HT-29 (cell line): ENCODE measurements at regions not wholly inside any gene's neighbourhood (a gene's known extent, or its start where the extent isn't known, plus 50 kb on each side); places are given as distances from the start of the nearest gene placed in this dataset.

Source experiments
- DNase-seq: peaks from one replicate; pipeline ENCODE4 v3.0.0-alpha.2; 2015; ENCODE audit warnings: low spot score

DNA sequence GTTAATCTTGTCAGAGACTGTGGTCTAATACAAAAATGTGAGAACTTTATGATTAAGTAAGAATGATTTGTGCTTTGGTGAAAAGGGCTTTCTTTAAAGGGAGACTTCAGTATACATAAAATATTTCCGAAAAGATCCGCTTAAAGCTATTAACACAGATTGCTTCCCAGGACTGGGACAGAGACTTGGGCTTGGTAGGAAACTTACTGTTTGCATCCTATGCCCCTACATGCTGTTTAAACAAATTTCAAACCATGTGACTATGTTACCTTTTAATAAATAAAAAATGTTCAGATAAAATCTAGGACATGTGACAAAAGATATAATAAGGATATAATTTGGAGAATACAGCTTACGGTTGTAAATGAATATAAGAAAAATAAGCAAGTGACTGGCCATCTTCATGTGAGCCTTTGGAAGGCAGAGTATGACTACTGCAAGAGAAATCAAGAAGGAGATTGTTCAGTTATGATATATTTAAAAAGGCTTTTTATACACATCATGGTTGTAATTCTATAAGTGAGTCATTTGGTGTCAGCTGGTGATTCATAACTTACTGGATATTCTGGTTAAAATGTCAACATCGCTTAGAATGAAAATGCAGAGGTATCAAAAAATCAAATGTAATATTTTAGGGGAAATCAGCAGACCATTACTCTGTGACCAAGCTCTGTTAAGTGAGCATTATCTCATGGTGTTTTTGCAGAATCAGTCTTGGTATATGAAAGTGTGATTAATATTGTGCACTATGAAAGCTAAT is 234.7 kb upstream of the E2F7 start:
- DNase-seq = no peak

DNA sequence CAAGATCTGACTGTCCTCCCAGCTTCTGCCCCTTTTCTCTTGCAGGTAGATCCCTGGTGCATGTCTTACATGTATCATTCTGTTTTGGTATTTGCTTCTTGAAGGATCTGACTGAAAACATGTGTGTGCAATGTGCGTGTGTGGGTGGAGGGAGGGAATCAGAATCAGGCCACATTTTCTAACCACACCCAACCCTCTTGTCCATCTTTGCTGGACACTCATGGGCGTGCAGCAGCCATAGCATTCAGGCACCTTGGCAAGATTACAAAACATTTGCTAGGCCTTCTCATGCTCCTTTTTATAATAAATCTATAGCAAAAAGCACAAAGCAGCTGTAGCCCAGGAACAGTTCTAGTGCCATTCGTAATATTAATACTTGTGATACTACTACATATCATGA is 233.6 kb upstream of the E2F7 start:
- no peak for DNase-seq

DNA sequence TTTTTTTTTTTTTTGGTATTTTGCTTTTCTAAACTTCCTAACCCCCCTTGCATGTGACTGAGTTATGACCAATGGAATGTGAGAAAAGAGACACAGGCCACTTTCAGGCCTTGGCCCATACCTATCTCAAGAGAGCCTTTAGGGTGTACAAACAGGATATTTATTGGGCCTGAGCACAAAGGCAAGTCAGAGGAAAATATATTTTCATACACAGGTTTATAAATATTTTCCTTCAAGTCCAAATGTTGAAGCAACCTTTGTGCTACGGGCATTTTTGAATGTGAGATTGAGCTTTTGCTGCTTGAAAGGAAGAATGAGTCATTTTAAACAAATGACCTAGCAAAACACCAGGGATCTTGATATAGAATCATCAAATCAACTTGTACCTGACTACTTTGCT is 228.6 kb upstream of the E2F7 start:
- no peak for DNase-seq

DNA sequence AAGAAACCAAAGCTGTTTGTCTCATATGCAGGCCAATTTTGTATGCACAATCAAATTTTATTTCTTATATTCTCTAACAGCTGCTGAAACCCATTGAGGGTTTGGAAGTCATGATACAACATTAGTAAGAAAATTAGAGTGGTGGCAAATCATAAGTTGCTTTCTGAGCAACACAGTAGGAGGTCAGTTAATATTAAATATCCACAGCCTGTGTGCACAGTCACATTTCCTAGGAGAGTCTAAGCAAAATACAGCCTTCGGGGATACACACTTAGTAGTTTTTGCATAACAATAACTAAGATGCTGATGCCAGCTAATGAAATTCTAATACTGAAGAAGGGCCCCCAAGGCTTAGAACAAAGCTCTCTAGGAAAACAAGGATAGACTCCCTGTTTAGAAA is 209.6 kb upstream of the E2F7 start:
- DNase-seq = no peak

DNA sequence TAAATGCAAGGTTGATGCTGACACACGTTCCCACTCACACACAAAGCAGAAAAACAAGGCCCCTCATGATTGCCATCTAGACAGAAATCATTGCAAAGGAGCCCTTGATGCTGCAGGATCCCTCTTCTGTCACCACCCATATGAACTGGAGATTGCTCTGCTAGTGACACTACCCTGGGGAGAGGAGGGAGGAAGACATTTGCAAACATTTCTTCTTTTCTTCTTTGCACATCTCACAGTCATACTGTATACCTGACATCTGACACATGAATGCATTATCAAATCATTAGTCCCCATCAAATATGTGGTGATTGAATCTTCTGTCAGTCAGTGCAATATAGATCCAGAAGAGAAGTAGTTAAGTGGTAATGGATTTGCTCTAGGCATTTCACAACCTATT is 208.5 kb upstream of the E2F7 start:
- no peak for DNase-seq

DNA sequence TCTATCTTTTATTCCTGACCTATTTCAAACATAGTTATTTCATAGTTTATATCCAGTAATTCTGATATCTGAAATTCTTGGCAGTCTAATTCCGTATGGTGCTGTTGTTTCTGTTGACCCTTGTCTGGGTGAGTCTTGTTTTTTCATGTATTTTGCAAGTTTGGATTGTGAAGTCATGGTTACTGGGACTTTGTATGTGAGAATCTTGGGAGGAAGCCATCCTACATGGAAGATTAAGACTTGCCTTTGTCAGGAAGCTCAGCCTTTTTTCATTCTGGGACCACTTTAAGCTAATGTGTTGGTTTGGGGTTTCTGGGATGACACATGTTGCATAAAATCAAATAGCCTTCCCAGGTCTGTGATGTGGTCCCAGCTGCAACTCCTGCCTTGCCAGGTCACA is 191.6 kb upstream of the E2F7 start:
- no peak for DNase-seq

DNA sequence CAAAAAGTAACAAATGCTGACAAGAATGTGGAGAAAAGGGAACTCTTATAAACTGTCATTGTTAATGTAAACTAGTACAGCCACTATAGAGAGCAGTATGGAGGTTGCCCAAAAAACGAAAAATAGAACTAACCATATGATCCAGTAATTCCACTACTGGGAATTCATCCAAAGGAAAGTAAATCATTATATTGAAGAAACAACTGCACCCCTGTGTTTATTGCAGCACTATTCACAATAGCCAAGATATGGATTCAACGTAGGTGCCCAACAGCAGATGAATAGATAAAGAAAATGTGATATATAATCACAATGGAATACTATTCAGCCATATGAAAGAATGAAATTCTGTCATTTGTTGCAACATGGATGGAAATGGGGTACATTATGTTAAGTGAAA is 188.0 kb upstream of the E2F7 start:
- DNase-seq = no peak

DNA sequence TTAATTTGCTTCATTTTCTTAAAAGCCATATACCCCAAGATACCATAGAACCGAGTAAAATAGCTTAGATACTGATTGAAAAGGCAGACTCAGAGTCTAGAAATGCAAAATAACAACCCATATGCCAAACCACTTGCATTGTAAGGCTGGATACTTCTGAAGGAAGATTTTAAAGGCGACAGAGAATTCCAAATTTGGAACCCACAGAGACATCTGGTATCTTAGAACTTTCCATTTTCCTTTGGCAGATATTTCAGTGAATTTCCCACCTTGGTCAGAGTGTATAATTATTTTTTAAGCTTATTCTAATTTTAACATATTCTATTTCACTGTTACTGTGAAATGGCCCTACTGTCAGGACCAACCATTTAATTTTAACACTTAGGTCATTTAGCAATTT is 186.4 kb upstream of the E2F7 start:
- no peak for DNase-seq

DNA sequence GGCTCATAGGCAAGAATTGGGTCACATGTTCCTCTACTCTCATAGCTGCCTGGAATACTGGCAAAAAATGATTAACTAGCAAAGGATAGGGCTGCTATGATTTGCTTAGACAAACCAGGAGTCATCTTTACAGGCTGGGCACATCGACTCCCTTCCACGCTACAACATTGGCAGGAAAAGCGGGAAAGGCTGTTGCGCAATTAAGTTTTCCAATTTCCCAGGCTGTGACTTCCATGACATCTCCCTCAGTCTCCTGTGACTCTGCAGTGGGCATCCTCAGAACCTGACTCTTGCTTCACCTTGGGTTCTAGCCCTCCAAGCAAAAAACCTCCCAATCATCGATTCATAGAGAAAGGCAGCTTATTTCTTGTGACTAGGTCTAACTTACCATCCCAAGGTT is 184.5 kb upstream of the E2F7 start:
- no peak for DNase-seq

DNA sequence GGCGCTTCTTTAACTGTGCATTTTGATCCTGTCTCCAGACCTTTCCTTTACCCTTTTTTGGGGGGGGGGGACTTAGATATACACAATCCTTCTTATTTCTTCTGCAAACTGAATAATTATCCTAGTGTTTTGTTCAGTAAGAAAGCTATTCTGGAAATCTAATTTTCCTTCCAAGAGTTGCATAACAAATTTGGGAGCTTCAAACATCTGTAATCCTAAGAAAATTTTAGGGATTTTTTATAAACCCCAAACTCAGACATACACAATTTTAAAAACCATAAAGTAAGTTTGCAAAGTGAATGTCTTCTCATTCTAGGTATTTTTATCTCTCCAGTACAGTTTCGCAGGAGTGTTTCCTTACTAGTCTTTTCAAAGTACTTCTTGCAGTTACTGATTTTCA is 182.7 kb upstream of the E2F7 start:
- DNase-seq = no peak

DNA sequence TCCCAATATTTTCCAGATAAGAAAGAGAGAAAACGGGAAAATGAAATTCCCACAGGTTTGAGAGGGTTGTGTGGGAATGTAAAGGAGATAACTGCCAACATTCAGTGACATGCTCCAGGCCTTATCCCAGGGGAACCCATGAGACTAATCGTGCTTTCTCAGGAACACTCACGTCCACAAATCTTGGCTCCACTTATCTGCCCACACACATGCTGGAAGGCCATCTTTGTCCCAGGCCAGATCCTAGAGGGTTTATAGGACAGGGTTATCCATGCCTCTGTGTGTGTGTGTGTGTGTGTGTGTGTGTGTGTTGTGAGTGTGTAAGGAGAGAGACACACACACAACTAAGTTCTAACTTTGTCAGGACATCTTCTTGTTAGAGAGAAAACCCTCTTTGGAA is 182.2 kb upstream of the E2F7 start:
- DNase-seq = no peak

DNA sequence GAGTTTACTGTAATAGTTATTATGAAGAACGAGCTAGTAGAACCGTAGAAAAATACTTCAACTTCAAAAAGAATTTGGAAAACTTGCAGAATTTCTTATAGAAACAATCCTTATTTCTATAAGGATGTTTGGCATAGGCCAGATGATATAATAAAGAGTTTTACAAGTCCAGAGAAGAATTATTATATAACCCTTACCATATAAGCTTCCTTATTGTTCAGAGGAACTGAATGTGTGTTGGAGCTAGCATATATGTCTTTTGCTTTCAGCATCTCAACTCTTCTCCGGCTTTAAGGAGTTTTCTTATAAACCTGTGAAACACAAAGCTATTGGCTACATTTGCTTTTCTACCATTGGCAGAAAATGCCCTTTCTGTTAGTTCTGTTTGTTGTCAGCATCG is 178.0 kb upstream of the E2F7 start:
- DNase-seq = no peak

DNA sequence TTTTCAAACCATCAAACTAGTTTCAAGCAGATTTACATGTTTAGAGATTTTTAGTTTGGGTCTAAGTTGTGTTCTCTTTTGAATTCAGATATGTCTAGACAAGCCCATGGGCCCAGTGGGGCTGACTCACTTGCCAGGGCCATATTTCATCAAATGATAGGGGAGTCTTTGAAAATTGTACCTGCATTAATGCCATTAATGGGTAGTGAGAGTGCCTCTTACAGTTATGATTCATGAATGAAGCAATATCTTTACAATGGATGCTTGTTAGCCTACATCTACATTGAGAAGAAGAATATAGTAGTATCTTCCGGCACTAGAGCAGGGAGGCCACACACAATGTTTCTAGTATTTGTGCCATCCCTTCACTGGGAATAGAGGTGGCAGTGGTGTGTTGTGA is 174.2 kb upstream of the E2F7 start:
- DNase-seq = no peak

DNA sequence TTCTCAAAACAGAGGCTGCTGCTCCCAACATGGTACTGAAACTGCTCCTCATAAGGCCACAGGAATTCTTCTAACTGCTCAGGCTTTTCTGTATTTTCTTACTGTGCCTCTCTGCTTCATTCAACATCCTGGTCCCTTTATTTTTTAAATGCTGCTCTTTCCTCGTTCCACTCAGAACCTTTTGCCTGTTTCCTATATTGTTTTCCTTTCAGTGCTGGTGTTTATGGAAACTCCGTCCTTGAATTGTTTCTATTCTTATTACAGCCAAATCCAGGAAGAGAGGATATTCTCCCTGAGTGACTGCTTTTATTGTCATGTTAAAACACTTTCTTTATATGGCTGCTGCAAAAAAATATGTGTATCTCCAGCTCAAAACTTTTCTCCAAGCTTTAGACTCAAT is 173.0 kb upstream of the E2F7 start:
- DNase-seq = no peak

DNA sequence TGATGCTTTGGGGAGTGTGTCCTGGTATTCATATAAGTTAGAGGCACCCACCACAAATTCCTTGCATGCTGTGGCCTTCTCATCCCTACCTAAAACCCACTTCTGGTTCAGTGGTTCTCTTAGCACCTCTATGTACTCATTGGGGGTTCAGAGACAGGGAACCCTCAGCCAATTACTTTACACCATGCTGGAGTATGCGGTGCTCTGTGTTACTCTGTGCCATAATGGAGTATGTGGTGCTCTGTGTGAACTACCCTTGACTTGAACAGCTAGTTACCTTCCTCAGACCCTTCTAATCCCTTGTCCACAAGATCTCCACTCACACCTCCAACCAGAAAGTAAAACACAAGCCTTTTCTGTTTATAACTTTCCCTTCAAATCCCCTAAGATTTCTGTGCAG is 172.5 kb upstream of the E2F7 start:
- DNase-seq = no peak

DNA sequence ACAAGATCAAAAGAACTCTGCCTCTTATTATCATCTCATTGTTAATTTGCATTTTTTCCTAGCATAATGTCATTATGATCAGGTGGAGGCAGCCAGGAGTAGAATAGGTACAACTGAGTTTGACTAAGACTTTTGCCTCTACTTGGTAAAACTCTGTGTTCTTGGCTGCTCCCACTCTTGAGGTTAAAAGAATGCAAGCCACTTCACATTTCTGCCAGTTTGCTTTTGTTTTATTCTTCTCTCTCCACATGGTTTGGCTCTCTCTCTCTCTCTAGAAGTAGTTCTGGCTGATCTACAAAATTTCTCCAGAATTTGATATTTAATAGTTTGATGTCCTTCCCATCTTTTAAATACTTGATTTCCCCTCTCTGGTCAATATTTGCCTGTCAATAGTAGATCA is 170.7 kb upstream of the E2F7 start:
- DNase-seq = no peak

DNA sequence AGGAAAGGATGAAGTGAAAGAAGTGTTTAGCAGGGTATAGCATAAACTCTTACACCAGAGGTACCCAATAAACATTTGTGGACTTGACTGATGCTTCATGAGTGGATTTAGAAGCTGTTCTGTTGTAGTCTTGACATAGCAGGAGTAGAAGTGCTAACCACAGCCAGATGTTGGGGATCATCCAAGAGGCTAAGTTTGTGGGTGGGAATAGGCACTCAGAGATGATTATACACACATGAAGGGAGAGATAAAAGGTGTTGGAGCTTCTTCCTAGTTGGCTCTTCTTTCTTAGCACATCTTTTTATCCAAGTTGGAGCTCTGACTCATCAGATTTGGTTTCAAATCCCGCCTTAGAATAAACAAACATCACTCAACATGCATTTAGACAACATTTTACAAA is 166.7 kb upstream of the E2F7 start:
- no peak for DNase-seq

DNA sequence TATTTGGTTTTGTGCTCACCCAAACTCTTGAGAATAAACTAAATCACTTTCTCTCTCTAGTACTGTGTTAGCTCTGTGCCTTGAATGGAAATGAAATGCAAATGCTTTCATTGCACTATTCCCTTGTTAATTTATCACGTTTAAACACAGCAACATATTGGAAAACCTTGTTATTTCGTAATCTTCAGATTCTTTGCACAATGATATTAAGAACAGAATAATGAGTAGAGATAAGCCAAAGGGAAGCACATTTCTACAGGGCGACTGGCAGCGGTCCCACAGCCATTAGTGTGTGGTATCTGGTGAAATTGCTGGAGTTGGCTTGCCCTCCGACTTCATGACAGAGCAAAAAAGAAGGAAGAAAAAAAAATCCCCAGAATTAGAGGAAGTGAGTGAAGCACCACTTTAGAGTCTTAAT is 166.1 kb upstream of the E2F7 start:
- DNase-seq = no peak

DNA sequence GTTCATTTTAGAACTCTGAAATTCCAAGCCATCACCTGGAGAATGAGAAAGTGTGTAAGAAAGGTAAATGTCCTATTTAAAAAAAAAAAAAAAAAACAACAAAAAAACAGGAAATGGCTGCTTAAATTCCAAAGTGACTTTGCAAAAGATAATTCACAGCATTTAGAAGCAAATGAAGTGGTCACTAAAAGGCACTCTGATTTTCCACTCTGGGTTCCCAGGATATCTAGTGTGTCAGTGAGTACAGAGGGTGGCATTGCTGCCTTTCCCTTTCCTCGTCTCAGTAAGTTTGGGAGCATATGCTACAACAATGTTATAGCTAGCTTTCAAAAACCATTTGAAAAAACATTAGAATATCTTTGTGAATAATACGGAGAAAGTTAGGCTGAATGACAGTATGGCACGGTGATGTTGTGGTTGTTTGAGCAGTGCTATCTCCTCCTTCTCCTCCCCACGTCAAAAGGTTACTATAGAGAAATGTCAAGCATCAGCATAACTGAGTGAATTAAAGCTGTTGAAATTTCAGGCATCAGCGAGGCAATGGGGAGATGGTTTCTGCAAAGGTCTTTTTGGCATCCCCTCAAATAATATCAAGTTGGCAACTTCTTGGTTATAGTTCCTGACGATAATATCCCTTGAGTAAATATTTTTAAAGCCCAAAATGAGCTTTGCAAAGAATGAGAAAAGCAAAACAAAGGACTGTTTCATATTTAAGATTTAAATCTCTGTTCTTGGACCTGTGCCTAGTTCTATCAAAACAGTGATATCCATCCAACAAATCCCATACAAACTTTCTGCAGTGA is 164.5 kb upstream of the E2F7 start:
- DNase-seq = no peak

DNA sequence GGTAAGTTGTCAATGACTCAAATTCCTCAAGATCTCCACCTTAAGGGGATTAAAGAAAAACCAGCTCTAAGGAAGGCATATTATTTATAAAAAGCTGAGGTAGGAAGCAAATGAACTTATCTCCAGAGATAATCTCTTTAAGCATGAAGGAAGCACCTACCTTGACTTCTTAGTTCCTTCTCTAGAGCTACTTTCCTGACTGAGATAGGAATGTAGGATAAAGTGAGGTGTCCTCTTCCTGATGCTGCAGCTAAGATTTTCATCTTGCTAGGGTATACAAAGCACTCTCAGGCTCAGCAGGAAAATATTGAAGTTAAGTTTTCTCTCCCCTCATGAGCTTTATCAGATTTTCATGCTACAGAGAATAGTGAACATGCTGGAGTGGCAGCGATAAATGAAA is 163.0 kb upstream of the E2F7 start:
- no peak for DNase-seq

DNA sequence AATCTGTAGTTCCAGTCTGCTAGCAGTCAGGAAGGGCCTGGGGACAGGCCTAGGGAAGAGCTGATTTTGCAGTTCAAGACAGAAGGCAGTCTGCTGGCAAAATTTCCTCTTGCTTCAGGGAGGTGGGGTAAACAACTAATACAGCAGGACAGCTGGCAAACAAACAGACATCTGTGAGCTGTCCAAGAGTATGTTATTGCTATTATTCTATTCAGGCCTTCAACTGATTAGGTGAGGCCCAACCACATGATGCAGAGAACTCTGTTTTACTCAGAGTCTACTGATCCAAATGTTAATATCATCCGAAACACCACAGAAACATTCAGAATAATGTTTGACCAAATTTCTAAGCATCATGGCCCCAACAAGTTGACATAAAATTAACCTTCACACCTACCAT is 161.0 kb upstream of the E2F7 start:
- DNase-seq = no peak

DNA sequence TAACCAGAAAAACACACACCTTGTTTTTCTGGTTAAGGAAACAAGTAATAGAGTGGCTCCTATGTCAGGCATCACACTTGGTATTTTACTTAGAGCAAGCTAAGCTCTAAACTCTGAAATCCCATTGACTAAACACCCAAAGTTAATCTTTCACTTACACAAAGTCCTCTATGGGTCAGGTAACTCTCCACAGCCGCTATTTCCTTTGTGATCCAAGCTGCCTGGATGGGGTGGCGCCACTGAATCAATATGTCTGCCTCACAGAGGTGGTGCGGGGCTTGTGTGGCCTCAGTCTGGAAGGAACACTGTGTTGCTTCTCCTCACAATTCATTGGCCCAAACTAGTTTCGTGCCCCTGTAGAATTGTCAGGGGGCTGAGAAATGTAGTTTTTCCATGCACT is 160.0 kb upstream of the E2F7 start:
- no peak for DNase-seq

DNA sequence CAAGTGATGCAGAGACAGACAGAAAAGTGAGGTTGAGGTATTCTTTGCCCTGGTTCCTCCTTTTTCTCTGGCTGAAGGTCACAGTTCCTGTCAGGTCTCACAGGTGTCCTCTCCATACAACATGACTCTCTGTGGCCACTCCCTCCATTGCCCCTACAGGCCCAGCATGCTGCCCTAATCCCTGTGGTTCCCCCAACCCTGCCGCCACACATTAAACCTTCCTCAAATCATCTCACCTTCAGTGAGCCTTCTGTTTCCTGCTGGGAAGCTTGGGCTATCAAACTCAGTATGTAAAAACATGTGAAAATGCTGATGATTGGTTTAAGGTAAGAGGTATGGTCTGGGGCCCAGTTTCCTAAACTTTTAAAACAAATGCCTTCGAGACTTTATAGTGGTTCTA is 159.0 kb upstream of the E2F7 start:
- DNase-seq = no peak

DNA sequence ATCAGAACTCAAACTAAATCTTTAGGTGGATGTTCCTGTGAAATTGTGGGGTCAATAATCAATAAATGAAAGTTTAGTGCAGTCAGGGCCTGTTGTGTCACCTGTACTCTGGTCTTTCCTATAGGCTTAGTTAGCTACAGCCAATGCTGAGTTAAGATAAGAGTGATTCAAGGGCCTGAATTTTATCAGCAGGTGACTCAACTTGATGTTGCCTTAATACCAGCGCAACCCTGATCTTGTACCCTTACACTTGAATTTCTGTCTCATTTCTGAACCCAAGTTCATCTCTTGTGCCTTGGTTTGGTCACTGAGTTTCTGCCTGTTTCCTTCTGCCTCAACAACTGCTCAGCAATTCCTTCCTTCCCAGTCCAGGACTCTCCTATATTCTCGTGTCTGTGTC is 157.0 kb upstream of the E2F7 start:
- DNase-seq = no peak
